Endometrium (tissue), 2 donors: ENCODE measurements at regions not wholly inside any gene's neighbourhood (a gene's known extent, or its start where the extent isn't known, plus 50 kb on each side); places are given as distances from the start of the nearest gene placed in this dataset.
"Not testable (repeated sequence)": the region's sequence is repeated elsewhere in the genome, so short reads cannot be mapped to it uniquely, and the experiment has no call there.

Experiments used
- FAIRE-seq: peaks from 2 replicates; lab custom pipeline; 2012; peaks lifted over from hg19 to GRCh38; lab: Jason Lieb, UNC
- donor health status: control.
- donor health status: control.

GRCh38 chr5:157971571-157972216 is 112.7 kb upstream of the CLINT1 start:
- no peak for FAIRE-seq

- not testable (repeated sequence) for FAIRE-seq
Observed at GRCh38 chr5:157968570-157968969, 109.6 kb upstream of the CLINT1 start.

DNA sequence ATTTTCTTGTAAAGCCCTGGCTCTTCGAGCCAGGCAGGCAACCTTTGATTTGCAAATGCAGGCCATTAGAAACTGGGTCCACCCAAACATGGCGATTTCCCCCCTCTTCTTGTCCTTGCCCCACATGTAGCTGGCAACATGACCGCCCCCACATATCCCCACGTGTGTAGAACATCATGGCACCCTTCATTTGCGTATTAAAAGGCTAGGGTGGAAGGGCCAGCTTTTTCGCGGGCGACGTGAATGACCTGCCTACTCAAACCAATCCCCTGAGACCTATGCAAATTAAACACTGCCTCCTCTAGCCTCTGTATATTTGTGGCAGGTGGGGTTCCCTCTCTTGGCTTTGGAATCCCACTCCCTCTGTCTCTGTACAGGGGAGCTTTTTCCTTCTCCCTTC is 107.0 kb upstream of the CLINT1 start:
- FAIRE-seq, result no peak

GRCh38 chr5:157965040-157965678 is 106.2 kb upstream of the CLINT1 start:
- no peak for FAIRE-seq

GRCh38 chr5:157963761-157964160 is 104.8 kb upstream of the CLINT1 start:
- FAIRE-seq, result no peak

DNA sequence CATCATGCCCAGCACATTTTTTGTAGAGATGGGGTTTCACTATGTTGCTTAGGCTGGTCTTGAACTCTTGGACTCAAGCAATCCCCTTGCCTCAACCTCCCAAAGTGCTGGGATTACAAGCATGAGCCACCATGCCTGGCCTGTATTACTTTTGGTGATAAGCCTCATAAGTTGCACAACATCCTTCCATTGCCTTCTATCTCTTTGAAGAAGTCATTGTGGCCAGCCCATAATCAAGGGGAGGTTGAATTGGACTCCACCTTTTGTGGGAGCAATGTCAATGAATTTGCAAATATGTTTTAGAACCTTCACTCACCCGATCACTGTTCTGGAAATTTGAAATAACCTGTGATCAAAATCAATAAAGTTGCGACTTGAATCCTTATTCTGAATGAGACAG is 104.3 kb upstream of the CLINT1 start:
- FAIRE-seq, result no peak

DNA sequence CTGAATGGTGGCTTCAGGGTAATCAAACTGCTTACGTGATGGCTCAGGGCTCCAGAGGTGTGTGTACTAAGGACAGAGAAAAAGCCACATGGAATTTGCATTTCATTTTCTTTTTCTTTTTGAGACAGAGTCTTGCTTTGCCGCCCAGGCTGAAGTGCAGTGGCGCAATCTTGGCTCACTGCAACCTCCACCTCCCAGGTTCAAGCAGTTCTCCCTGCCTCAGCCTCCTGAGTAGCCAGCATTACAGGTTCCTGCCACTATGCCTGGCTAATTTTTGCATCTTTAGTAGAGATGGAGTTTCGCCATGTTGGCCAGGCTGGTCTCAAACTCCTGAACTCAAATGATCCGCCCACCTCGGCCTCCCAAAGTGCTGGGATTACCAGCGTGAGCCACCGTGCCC is 103.7 kb upstream of the CLINT1 start:
- not testable (repeated sequence) for FAIRE-seq

- no peak for FAIRE-seq
Observed at GRCh38 chr5:157961896-157962590, 103.1 kb upstream of the CLINT1 start.

DNA sequence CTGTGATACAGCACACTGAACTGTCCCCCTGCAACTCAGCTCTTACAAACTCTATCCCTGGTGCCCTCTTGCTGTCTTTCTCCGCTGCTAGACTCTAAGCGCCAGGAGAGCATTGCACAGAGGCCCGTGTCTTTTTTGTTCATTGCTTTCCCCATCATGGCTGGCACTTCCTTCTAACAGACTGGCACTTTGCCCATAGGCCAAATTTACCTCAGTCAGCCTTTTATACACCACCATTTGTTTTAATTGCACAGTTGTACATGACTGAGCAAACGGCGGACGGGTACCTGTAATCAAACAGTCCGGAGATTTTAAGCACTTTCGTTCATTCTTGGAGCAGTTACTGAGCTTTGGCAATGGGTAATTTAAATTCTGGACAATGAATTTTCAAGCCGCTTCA is 102.2 kb upstream of the CLINT1 start:
- no peak for FAIRE-seq

DNA sequence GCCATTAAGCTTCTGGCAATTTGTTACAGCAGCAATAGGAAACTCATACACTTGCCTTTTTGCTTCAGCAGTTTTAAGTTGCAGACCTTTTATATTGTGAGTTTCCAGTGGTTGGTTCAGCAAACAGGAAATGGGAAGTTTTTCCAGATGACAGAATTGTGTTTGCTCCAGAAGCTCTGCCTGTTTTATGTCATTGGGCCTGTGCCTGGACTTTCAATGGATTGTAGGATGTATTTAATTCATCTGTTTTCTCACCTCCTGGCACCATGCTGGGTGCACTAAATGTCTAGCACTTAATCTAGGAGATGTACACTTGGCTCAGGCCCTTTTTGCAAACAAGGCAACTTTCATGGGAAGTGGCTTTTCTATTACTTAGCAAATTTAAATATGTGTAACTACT is 100.4 kb upstream of the CLINT1 start:
- no peak for FAIRE-seq

DNA sequence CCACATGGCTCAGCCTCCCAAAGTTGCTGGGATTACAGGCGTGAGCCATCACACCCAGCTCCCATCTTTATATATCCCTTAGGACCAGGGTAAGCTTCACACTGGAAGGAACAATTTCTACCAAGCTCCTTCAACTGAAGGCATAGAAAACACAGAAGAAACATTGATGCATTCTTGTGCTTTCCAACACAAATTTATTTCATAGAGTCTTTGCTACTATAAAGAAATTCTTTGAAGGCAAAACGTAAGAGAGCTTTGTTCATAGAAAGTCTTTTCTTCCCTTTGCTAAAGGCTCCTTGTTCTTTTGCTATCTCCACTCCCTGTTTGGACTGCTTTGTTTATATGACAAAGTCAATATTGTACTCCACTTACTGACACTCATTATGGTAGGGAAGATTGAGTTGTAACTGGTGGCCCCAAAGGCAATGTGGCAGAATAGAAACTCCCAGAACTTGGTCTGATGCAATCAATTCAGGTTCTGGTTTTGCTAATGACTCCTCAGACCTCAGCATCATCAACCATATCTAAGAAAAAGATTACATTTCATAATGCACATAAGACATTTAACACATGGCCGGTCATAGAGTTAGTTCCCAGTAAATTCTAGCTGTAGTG is 97.4 kb upstream of the CLINT1 start:
- no peak for FAIRE-seq

GRCh38 chr5:157955541-157956172 is 96.7 kb upstream of the CLINT1 start:
- no peak for FAIRE-seq

DNA sequence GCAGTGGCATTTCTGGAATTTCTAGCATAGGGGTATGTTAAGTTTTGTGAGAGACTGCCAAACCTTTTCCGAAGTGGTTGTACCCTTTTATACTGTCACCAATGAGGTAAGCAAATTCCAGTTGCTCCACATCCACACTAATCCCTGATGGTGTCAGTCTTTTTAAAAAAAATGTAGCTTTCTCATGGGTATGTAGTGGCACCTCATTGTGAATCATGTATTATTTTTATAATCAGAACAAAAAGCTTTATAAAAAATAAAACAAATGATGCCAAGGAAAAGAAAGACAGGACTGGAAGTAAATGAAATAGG is 93.4 kb upstream of the CLINT1 start:
- no peak for FAIRE-seq

GRCh38 chr5:157951673-157952373 is 92.9 kb upstream of the CLINT1 start:
- FAIRE-seq, result no peak

GRCh38 chr5:157949520-157949919 is 90.6 kb upstream of the CLINT1 start:
- no peak for FAIRE-seq

- FAIRE-seq, result peak; percentile 96
Observed at GRCh38 chr5:157948738-157949410, 89.9 kb upstream of the CLINT1 start.

DNA sequence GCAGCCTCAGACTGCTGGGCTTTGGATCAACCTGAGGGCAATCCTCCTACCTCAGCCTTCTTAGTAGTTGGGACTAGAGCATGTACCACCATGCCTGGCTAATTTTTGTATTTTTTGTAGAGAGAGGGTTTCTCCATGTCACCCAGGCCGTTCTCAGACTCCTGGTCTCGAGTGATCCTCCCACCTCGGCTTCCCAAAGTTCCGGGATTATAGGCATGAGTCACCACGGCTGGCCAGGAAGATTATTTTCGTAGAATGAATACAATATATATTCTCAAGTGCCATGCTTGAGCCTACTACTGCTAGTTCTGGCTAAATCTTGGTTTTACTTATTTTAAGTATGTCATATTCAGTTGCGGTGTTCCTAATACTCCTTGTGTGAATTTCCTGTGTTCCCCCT is 88.2 kb upstream of the CLINT1 start:
- no peak for FAIRE-seq

DNA sequence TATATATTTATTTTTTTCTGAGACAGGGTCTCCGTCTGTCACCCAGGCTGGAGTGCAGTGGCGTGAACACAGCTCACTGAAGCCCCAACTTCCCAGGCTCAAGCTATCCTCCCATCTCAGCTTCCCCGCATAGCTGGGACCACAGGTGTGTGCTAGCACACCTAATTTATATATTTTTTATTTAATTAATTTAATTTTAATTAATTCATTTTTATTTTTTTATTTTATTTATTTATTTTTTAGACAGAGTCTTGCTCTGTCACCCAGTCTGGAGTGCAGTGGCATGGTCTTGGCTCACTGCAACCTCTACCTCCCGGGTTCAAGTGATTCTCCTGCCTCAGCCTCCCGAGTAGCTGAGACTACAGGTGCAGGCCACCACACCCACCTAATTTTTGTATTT is 86.9 kb upstream of the CLINT1 start:
- FAIRE-seq, result not testable (repeated sequence)

- FAIRE-seq, result no peak
Observed at GRCh38 chr5:157944938-157945337, 86.0 kb upstream of the CLINT1 start.

DNA sequence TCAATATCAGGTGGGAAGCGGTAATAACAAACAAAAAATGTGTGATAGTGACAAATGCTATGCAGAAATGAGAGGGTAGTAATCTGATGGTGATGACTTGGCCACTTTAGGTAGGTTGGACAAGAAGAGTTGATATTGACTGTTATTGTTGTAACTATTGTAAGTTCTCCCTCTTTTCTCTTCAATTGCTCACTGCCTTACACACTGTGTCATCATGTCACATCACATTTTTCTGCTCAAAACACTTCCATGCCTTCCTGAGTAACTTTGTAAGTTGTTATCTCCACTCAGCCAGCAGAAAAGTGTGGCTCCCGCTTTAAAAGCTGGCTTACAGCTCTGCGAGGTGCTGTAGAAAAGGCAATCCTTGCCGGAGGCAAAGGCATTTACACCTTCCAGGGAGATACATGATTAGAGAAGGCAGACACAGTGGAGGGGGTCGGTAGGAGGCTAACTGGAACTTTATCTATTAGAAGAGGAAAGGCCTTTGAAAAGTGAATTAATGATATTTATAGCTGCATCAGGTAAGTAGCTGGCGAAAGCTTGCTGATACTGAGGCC is 85.2 kb upstream of the CLINT1 start:
- no peak for FAIRE-seq

GRCh38 chr5:157942595-157942994 is 83.7 kb upstream of the CLINT1 start:
- no peak for FAIRE-seq
